Motor neuron (in vitro differentiated cells): ENCODE measurements at regions not wholly inside any gene's neighbourhood (a gene's known extent, or its start where the extent isn't known, plus 50 kb on each side); places are given as distances from the start of the nearest gene placed in this dataset.

Source experiments
- ATAC-seq, 8 experiments: fragments of 200-7000 bp; cut with Tn5 transposase; replicated peaks in 6 of 8; 2 replicates each; pipeline ENCODE4 v1.8.0; 2021; ENCODE audit warnings: mild to moderate bottlenecking in 8 of 8, moderate library complexity in 8 of 8
- H3K27ac ChIP-seq, 2 donors: fragments of 250-450 bp; sonication (Bioruptor Pico); 2 replicates each; pipeline ENCODE4 v1.9.0; 2021; ENCODE audit warnings: antibody characterized with exemption in 2 of 2, mild to moderate bottlenecking in 2 of 2, moderate library complexity in 1 of 2
- H3K4me1 ChIP-seq, 2 donors: fragments of 250-450 bp; sonication (Bioruptor Pico); replicated peaks in 1 of 2; 2 replicates each; pipeline ENCODE4 v1.6.1; 2021; ENCODE audit warnings: antibody characterized with exemption in 2 of 2, mild to moderate bottlenecking in 2 of 2, moderate library complexity in 1 of 2
- H3K4me3 ChIP-seq, 5 donors: fragments of 250-450 bp; sonication (Bioruptor Pico); 2 replicates each; pipeline ENCODE4 v1.9.0; 2021; ENCODE audit warnings: antibody characterized with exemption in 5 of 5, mild to moderate bottlenecking in 5 of 5, moderate library complexity in 4 of 5
- WGBS, 10 experiments: fragments of 450-650 bp; shearing (Covaris generic); methylation state at CpG; one replicate each; pipeline ENCODE4 v1.0.0; 2022; 5-methylcytosine and 5-hydroxymethylcytosine counted together
- in situ Hi-C, 9 experiments: fragments of 400-800 bp; cut with MboI; loops; one replicate each; pipeline ENCODE4 v1.15.0; 2021; ENCODE audit warnings: low sequenced_read_pairs in 9 of 9, low pct_unique_long_range_greater_than_20kb in 2 of 9; ENCODE audit not compliant: unreplicated experiment in 9 of 9

DNA sequence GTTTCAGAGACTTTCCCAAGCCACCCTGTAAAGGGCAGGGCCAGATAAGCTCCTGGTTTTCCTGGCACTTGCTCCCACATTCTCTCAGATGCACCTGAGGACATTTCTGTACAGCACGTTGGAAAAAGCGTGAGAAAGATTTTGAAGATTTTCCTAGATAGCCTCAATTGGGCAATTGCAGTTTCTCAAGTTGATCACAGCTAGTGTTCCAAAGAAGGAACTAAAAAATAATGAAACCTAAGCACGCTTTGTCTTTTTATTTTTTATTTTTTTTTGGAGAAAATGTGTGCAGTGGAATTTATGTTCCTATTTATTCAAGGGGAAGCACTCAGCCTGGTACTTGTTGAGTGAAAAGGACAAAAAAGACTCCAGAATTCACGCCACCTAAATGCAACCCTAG is 429.1 kb downstream of the RNF144A start:
- ATAC-seq, result no peak
- in situ Hi-C loops, result no loop called here
- Histone ChIP-seq H3K27ac (no peak overlapping the region), H3K4me1 (peaks cover 6 to 7% of the 10 kb centered on the region in 2 donors), H3K4me3 (no peak overlapping the region)
- 11 to 100% (median 85%) methylated on average over 1 to 4 of the region's 4 CpGs; no CpG with 5 or more reads in 3 of the 10 experiments for WGBS, 10 experiments

DNA sequence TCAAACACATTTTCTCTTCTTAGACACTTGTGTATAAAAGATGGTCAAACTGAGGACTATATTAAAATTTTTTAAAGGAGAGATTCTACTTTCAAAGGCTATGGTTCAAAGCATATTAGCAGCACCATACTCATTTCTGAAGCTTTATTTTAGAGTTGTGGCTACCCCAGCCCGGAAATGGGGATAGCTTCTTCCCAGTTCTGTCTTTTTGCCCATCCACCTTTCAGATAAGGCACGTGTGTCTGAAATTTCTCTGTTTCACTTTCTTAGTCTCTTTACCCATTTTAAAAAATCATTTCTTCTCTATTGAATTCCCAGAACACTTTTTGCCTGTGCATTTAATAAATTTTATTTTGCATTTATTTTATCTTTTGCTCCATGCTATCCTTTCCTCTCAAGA is 431.5 kb downstream of the RNF144A start:
- Histone ChIP-seq H3K27ac (no peak overlapping the region), H3K4me3 (no peak overlapping the region), H3K4me1 (no peaks in the 10 kb centered on the region)
- 0 to 100% (median 61%) methylated on average over 1 to 2 of the region's 2 CpGs for WGBS, 10 experiments
- ATAC-seq, result no peak
- in situ Hi-C loops, result no loop called here

DNA sequence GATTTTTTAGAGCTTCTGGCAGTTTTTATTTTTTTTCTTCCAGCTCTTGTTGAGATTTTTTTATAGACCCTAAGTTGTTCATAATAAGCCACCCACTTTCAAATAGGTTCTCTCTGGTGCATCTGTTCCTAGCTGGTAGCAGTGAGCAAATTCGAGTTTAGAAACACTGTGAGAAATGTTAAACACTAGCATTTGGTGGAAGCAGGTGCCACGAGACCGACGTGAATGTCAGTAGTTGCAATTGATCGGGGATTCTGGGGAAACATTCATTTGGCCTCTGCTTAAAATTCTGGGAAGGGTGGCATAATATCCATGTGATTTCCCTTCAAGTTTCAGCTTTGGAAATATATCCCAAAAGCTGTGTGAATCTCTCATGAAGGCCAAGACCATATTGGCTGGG is 435.0 kb downstream of the RNF144A start:
- WGBS, 10 experiments, result 41 to 100% (median 80%) methylated on average over 1 to 5 of the region's 5 CpGs; no CpG with 5 or more reads in 1 of the 10 experiments
- Histone ChIP-seq H3K27ac (no peak overlapping the region), H3K4me1 (peaks cover 0 to 7% of the 10 kb centered on the region in 2 donors), H3K4me3 (no peak overlapping the region)
- in situ Hi-C loops, result no loop called here
- ATAC-seq, result no peak

DNA sequence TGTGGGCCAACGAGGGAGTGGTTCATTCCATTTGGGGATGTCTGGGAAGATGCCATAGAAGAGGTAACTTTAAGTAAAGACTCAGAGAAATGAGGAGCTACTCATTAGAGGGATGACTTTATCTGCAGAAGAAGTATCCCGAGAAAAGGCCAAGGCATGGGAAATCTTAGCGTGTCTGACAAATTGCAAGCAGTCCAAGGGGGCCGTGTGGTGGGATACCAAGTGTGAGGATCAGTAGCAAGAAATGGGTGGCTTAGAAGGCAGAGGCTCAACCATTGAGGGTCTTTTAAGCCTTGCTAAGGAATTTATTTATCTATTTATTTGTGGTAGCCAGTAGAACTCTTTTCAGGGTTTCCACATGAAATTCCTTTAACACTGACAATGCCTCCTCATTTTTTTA is 436.4 kb downstream of the RNF144A start:
- Histone ChIP-seq H3K4me1 (peaks cover 2 to 9% of the 10 kb centered on the region in 2 donors), H3K27ac (no peak overlapping the region), H3K4me3 (no peak overlapping the region)
- WGBS, 10 experiments, result 17 to 100% (median 77%) methylated on average over 1 to 4 of the region's 4 CpGs; no CpG with 5 or more reads in 2 of the 10 experiments
- ATAC-seq, result no peak
- in situ Hi-C loops, result no loop called here

DNA sequence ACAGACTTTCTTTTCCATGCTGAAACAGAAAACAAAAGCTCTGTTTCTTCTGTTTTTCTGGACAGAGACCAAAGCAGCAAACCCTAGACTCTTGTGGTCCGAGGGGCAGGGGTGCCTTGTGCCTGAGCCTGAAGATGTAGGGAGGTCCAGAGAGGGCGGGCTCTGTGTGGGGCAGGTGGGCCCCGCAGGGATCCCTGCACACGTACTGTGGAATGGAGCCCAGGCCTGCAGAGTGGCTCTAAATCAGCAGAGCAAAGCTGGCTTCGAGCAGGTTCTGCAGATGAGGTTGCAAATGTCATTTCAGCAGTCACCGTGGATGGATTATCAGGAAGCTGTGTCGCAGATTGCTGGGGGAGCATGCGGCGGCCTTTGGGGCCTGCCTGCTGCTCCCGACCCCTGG is 438.6 kb downstream of the RNF144A start:
- 52 to 100% (median 77%) methylated on average over 2 to 8 of the region's 10 CpGs; no CpG with 5 or more reads in 6 of the 10 experiments for WGBS, 10 experiments
- ATAC-seq, result peak in 3 of 8 experiments; percentile 38 to 64 (median 41)
- peaks cover 11 to 22% of the 10 kb centered on the region in 2 donors for H3K4me1 ChIP-seq
- H3K4me3 ChIP-seq, result no peak overlapping the region
- in situ Hi-C loops, result no loop called here
- no peak overlapping the region for H3K27ac ChIP-seq

DNA sequence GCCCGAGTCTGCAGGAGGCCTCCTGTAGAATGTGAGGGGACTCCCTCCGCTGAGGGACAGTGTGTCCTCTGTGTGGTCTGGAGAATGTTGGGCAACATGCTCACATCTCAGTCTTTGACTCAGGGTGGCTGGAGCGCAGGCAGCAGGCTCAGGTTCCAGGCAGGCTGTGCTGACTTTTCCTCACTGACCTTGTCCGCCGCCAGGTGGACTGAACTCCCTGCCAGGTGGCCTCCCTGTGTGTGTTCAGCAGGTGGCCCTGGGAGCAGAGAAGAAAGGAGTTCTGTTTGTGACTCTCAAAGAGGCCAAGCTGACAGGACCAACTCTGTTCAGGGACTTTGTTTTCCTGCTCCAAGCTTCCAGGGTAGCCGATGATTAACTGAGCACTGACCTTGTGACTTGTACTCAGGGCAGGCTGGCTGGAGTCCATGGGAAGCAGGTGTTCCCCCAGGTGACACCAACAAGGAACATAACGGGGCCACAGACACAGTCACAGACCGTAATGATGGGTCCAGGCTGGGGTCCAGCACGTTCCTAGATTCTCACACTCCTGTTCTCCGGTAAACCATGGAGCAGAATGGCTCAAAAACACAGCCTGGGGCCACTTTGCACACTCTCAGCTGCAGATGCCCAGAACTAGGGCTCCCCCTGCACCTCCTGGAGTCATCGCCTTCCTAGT is 439.8 kb downstream of the RNF144A start:
- no peak for ATAC-seq
- no peak overlapping the region for H3K4me3 ChIP-seq
- no peak overlapping the region for H3K27ac ChIP-seq
- 47 to 96% (median 88%) methylated on average over 2 to 5 of the region's 11 CpGs; no CpG with 5 or more reads in 6 of the 10 experiments for WGBS, 10 experiments
- in situ Hi-C loops, result no loop called here
- peaks cover 11 to 22% of the 10 kb centered on the region in 2 donors for H3K4me1 ChIP-seq

DNA sequence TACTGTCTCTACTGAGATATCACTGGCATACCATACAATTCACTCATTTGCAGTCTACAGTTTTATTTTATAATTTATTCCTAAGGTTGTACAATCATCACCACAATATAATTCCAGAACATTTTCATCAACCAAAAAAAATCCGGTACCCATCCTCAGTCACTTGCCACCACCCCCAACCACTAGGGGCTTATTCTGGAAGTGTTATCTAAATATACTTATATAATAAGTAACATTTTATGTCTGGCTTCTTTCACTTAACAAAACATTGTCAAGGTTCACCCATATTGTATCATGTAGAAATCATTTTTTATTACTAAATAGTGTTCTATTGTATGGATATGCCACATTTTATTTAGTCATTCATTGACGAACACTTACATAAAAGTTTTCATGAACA is 440.8 kb downstream of the RNF144A start:
- no peak overlapping the region for H3K27ac ChIP-seq
- 25 to 100% (median 90%) methylated on average over 1 to 2 of the region's 2 CpGs for WGBS, 10 experiments
- ATAC-seq, result no peak
- H3K4me1 ChIP-seq, result peaks cover 11 to 22% of the 10 kb centered on the region in 2 donors
- in situ Hi-C loops, result no loop called here
- H3K4me3 ChIP-seq, result no peak overlapping the region

DNA sequence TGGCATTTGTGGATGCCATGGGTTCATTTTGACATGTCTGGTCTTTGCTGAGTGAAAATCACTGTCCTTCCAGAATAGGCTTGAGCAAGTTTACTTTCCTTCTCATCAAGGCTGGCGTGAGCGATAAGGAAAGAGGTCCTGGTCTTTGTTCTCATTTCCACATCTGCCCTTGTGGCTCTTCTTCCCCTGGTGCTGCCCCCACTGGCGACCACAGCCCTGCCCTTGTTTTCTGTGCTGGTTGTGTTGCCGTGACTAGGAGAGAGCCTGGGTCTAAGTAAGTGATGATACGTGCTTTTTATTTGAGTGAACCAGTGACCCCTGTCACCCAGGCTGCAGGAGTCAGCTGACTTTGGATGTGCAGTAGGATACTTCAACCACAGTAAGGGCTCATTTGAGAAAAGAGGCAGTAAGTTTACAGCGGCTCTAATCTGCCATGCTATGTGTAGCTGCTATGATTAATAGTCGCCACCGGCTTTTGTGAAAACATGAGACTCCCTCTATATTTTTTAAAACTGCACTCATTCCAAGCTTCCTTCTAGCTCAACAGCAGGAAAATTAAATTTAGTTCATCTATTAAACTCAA is 441.7 kb downstream of the RNF144A start:
- peak in 5 of 8 experiments; percentile 16 to 96 (median 64) for ATAC-seq
- WGBS, 10 experiments, result 39 to 100% (median 63%) methylated on average over 1 to 6 of the region's 8 CpGs; no CpG with 5 or more reads in 1 of the 10 experiments
- Histone ChIP-seq H3K4me3 (no peak overlapping the region), H3K27ac (no peak overlapping the region), H3K4me1 (peaks cover 11 to 22% of the 10 kb centered on the region in 2 donors)
- in situ Hi-C loops, result no loop called here

DNA sequence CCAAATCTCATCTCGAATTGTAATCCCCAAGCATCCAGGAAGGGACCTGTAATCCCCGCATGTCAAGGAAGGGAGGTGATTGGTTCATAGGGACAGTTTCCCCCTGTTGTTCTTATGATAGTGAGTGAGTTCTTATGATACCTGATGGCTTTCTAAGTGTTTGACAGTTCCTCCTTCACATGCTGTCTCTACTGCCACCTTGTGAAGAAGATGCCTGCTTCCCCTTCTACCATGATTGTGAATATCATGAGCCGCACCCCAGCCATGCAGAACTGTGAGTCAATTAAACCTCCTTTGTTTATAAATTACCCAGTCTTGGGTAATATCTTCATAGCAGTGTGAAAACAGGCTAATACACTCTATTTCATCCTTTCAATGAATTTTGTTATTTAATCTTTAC is 446.7 kb downstream of the RNF144A start:
- ATAC-seq, result no peak
- H3K27ac ChIP-seq, result no peak overlapping the region
- H3K4me1 ChIP-seq, result peaks cover 5 to 10% of the 10 kb centered on the region in 2 donors
- no peak overlapping the region for H3K4me3 ChIP-seq
- WGBS, 10 experiments, result 20 to 100% (median 80%) methylated on average over 1 to 3 of the region's 3 CpGs; no CpG with 5 or more reads in 4 of the 10 experiments
- in situ Hi-C loops, result no loop called here

DNA sequence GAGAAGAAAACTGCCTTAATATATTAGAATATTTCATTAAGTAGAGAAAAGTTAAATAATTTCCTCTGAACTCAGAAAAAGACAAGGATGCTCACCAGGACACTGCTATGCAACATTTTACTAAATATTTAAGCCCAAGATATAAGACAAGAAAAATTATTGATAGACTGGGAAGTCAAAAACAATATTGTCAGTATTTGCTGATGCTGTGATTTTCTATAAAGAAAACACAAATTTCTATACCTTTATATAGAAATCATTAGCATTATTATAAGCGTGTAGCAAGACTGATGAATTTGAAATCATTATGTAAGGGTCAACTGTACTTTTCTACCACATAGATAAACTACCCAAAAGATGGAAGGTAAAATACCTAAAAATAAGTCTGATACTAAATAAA is 451.0 kb downstream of the RNF144A start:
- in situ Hi-C loops, result no loop called here
- ATAC-seq, result no peak
- no peak overlapping the region for H3K4me3 ChIP-seq
- no peak overlapping the region for H3K27ac ChIP-seq
- no peaks in the 10 kb centered on the region for H3K4me1 ChIP-seq
- 21 to 100% (median 89%) methylated on average over 1 of the region's 1 CpG; no CpG with 5 or more reads in 1 of the 10 experiments for WGBS, 10 experiments

DNA sequence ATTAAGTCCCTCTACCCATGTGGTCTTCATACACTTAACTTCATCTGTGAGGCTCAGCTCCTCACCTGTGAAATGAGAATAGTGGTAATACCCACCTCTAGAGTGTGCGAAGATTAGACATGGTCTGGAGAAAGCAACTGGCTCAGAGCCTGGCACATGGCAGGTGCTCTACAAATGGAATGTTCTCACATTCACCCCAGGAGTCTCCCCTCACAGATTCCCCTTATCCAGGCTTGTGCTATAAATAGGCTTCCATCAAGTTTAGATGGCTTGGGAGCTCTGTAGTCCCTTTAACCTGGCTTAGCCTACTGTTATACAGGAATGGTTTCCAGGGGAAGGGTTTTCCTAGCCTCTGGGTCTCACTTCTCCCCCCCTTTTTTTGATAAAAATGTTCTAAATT is 455.9 kb downstream of the RNF144A start:
- ATAC-seq, result no peak
- Histone ChIP-seq H3K27ac (no peak overlapping the region), H3K4me1 (no peaks in the 10 kb centered on the region), H3K4me3 (no peak overlapping the region)
- in situ Hi-C loops, result no loop called here
- WGBS, 10 experiments, result 60 to 100% (median 100%) methylated on average over 1 of the region's 1 CpG; no CpG with 5 or more reads in 6 of the 10 experiments

DNA sequence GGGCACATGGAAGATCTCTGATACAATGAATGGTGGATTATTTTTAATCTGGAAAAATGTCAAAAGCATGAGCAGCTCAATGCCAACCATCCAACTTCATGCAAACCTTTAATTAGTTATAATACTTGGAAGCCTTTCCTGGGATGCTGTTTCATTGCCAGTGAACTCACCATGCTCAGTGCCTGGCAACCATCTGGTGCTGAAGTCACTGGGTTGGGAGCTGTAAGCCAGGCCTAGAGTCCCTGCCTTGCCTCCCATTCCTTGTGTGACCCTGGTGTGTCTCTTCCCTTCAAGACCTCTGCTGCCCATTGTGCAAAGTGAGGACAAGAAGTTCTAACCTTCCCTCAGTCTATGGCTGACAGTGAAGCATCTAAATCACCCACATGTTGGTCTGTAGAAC is 458.7 kb downstream of the RNF144A start:
- in situ Hi-C loops, result no loop called here
- no peaks in the 10 kb centered on the region for H3K4me1 ChIP-seq
- no peak for ATAC-seq

DNA sequence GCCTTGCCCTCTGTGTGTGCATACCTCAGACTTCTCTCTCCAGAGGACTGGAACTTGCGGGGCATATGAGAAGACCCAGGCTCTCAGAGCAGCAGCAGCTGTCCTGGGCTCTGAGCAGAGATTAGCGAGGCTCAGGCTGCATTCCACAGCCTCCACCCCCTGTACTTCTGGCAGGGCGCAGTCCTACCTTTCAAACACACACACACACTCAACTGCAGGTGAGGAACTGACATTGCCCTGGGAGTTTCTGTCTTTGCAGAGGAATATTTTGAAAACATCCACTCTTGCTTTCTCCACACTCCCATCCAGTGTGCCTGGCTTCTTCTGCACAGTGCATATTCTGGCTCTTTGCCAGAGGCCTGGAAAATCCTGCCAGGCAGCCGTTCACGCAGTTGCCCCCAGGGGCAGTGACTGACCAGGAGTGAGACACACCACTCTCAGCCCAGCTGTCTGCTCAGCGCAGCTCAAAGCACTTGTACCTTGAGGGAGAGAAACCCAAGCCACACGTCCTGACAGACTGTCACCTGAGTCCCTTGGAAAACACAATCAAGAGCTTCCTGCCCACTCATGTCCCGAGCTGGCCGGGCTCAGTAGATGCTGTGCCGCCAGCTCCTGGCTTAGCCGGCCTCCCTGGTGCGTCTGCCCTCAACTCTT is 460.8 kb downstream of the RNF144A start:
- 20 to 90% (median 78%) methylated on average over 1 to 11 of the region's 12 CpGs; no CpG with 5 or more reads in 4 of the 10 experiments for WGBS, 10 experiments
- Histone ChIP-seq H3K4me3 (no peak overlapping the region), H3K4me1 (no peaks in the 10 kb centered on the region), H3K27ac (no peak overlapping the region)
- ATAC-seq, result peak in 6 of 8 experiments; percentile 42 to 71 (median 58)
- in situ Hi-C loops, result no loop called here

More for the DNA sequence above, 458.7 kb downstream of the RNF144A start:
- Histone ChIP-seq H3K27ac (no peak overlapping the region), H3K4me3 (no peak overlapping the region)
